ENCODE measurements at regions not wholly inside any gene's neighbourhood (a gene's known extent, or its start where the extent isn't known, plus 50 kb on each side); places are given as distances from the start of the nearest gene placed in this dataset.

GRCh38 chr6:106886081-106886843, 88.3 kb downstream of the CD24 start:
- Histone ChIP-seq H3K36me3 (replicated peaks in 1 of 2; ENCODE audit: control extremely low read depth in 1 of 2, control insufficient read depth in 1 of 2, extremely low read depth in 1 of 2, insufficient read depth in 2 of 2, low read length in 1 of 2) (no peaks in the 10 kb centered on the region), H3K4me2 (replicated peaks; ENCODE audit: low read depth, low read length, poor library complexity, severe bottlenecking) (no peak overlapping the region), H3K9ac (ENCODE audit: low read length) (no peak overlapping the region), H2AFZ (ENCODE audit: insufficient read depth, low read depth, low read length, poor library complexity, severe bottlenecking) (no peak overlapping the region), H4K20me1 (ENCODE audit: control insufficient read depth, insufficient read depth, low read length, poor library complexity, severe bottlenecking) (no peaks in the 10 kb centered on the region), H3K27ac (ENCODE audit: low read length in 2 of 2) (no peak overlapping the region), H3K79me2 (ENCODE audit: control insufficient read depth, insufficient read depth, low read length) (no peaks in the 10 kb centered on the region), H3K9me3 (ENCODE audit: control extremely low read depth in 1 of 3, control insufficient read depth in 2 of 3, insufficient read depth in 1 of 3, low read length in 2 of 3) (no peaks in the 10 kb centered on the region), H3K27me3 (replicated peaks in 1 of 4; ENCODE audit: control extremely low read depth in 1 of 4, control insufficient read depth in 3 of 4, insufficient read depth in 4 of 4, low read length in 3 of 4) (no peaks in the 10 kb centered on the region), H3K4me1 (ENCODE audit: control insufficient read depth in 2 of 2, insufficient read depth in 2 of 2, low read length in 2 of 2) (no peaks in the 10 kb centered on the region), H3K4me3 (ENCODE audit: control extremely low read depth in 1 of 5, extremely low read depth in 1 of 5, insufficient read depth in 1 of 5, low read depth in 2 of 5, low read length in 4 of 5) (no peak overlapping the region)
- peaks cover 3% of the 10 kb centered on the region for H3K27me3 Mint-ChIP-seq
- WGBS (ENCODE audit: insufficient coverage): no CpG with 5 or more reads among the region's 9 CpGs
- ATAC-seq (ENCODE audit: low read depth) (no peak), DNase-seq (no peak)
- no peaks in the 10 kb centered on the region for H3K4me1 Mint-ChIP-seq
- H3K9me3 Mint-ChIP-seq (ENCODE audit: insufficient read depth): no peaks in the 10 kb centered on the region
- POLR2A ChIA-PET: no interaction called here
- H3K27ac Mint-ChIP-seq: no peak overlapping the region
- H3K4me3 Mint-ChIP-seq: no peak overlapping the region
- CTCF ChIA-PET: interaction anchor here (0.7 to 0.9 kb wide), 2 partner anchors 17 to 141 kb away, joined by 3 to 6 read pairs; no protein-coding TSS in a partner anchor
- TF ChIP-seq CTCF (IDR thresholded peaks at IDR 0.05) (no peak), EZH2 (IDR thresholded peaks at IDR 0.05; ENCODE audit: borderline replicate concordance, insufficient read depth, low read depth, low read length, poor library complexity, severe bottlenecking) (no peak)
- intact Hi-C loops (cut with micrococcal nuclease): no loop called here

DNA sequence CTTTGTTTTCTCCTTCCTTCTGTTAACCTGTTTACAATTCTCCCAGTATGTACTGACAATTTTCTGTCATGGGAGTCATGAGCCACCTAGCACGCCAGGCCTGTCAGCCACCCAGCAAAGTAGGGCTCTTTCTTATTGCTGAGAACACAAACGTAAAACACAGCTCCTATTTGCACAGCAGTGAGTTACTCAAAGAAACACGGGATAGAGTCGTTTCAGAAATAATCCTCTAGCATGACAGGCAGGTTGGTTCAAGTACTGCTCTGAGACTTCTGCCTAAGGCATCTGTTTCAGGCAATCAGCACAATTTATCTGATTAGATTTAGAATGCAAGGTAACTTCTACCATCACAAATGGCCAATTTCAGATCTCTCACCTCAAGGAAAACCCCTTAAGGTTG, 88.8 kb downstream of the CD24 start:
- Histone ChIP-seq H3K27ac (ENCODE audit: low read length in 2 of 2) (no peak overlapping the region), H3K36me3 (replicated peaks in 1 of 2; ENCODE audit: control extremely low read depth in 1 of 2, control insufficient read depth in 1 of 2, extremely low read depth in 1 of 2, insufficient read depth in 2 of 2, low read length in 1 of 2) (no peaks in the 10 kb centered on the region), H3K27me3 (replicated peaks in 1 of 4; ENCODE audit: control extremely low read depth in 1 of 4, control insufficient read depth in 3 of 4, insufficient read depth in 4 of 4, low read length in 3 of 4) (no peaks in the 10 kb centered on the region), H3K9ac (ENCODE audit: low read length) (no peak overlapping the region), H3K9me3 (ENCODE audit: control extremely low read depth in 1 of 3, control insufficient read depth in 2 of 3, insufficient read depth in 1 of 3, low read length in 2 of 3) (no peaks in the 10 kb centered on the region), H2AFZ (ENCODE audit: insufficient read depth, low read depth, low read length, poor library complexity, severe bottlenecking) (no peak overlapping the region), H4K20me1 (ENCODE audit: control insufficient read depth, insufficient read depth, low read length, poor library complexity, severe bottlenecking) (no peaks in the 10 kb centered on the region), H3K4me1 (ENCODE audit: control insufficient read depth in 2 of 2, insufficient read depth in 2 of 2, low read length in 2 of 2) (no peaks in the 10 kb centered on the region), H3K4me3 (ENCODE audit: control extremely low read depth in 1 of 5, extremely low read depth in 1 of 5, insufficient read depth in 1 of 5, low read depth in 2 of 5, low read length in 4 of 5) (no peak overlapping the region), H3K79me2 (ENCODE audit: control insufficient read depth, insufficient read depth, low read length) (no peaks in the 10 kb centered on the region), H3K4me2 (replicated peaks; ENCODE audit: low read depth, low read length, poor library complexity, severe bottlenecking) (no peak overlapping the region)
- H3K27me3 Mint-ChIP-seq: no peaks in the 10 kb centered on the region
- no peak overlapping the region for H3K27ac Mint-ChIP-seq
- POLR2A ChIA-PET: no interaction called here
- no peaks in the 10 kb centered on the region for H3K4me1 Mint-ChIP-seq
- WGBS (ENCODE audit: insufficient coverage): 94% methylated on average over 4 of the region's 4 CpGs
- TF ChIP-seq CTCF (IDR thresholded peaks at IDR 0.05) (no peak), EZH2 (IDR thresholded peaks at IDR 0.05; ENCODE audit: borderline replicate concordance, insufficient read depth, low read depth, low read length, poor library complexity, severe bottlenecking) (no peak)
- H3K4me3 Mint-ChIP-seq: no peak overlapping the region
- intact Hi-C loops (cut with micrococcal nuclease): no loop called here
- CTCF ChIA-PET: no interaction called here
- DNase-seq (no peak), ATAC-seq (ENCODE audit: low read depth) (no peak)
- no peaks in the 10 kb centered on the region for H3K9me3 Mint-ChIP-seq (ENCODE audit: insufficient read depth)
